CD4-positive, alpha-beta memory T cell (primary cell): ENCODE measurements at regions not wholly inside any gene's neighbourhood (a gene's known extent, or its start where the extent isn't known, plus 50 kb on each side); places are given as distances from the start of the nearest gene placed in this dataset.
"Not testable (repeated sequence)": the region's sequence is repeated elsewhere in the genome, so short reads cannot be mapped to it uniquely, and the experiment has no call there.

Experiments
- CTCF ChIA-PET: fragments of 350-600 bp; sonication (Branson Sonifier 250); formaldehyde crosslinking; loops from one replicate; lab custom pipeline; 2021; ENCODE audit warnings: inconsistent platforms; ENCODE audit not compliant: partially characterized antibody; lab: Charles Lee
- POLR2A ChIA-PET: fragments of 350-600 bp; sonication (Branson Sonifier 250); formaldehyde crosslinking; loops from one replicate; lab custom pipeline; 2021; ENCODE audit not compliant: partially characterized antibody; lab: Charles Lee
- DNase-seq, 5 donors: peaks; one replicate each; pipeline versions ENCODE4 v3.0.0 to v3.0.0-alpha.2; 2020 to 2022; ENCODE audit warnings: mixed read lengths in 1 of 5
- H3K27ac ChIP-seq: one replicate; pipeline ENCODE4 v1.7.0; 2013; ENCODE audit warnings: low read depth, low read length
- H3K27me3 ChIP-seq: 2 replicates; pipeline ENCODE4 v1.7.0; 2013; ENCODE audit warnings: mild to moderate bottlenecking, low read length, moderate library complexity; ENCODE audit not compliant: insufficient read depth
- H3K36me3 ChIP-seq: 2 replicates; pipeline ENCODE4 v1.7.0; 2013; ENCODE audit warnings: mild to moderate bottlenecking, low read length, moderate library complexity; ENCODE audit not compliant: insufficient read depth
- H3K4me1 ChIP-seq: 2 replicates; pipeline ENCODE4 v1.7.0; 2013; ENCODE audit warnings: mild to moderate bottlenecking, low read length, moderate library complexity; ENCODE audit not compliant: insufficient read depth
- H3K4me3 ChIP-seq, 2 donors: one replicate each; pipeline ENCODE4 v1.7.0; 2013; ENCODE audit warnings: low read length in 2 of 2, mild to moderate bottlenecking in 1 of 2
- H3K9me3 ChIP-seq, 2 donors: one replicate each; pipeline ENCODE4 v1.7.0; 2013; ENCODE audit warnings: low read length in 2 of 2, control low read depth in 1 of 2; ENCODE audit not compliant: control insufficient read depth in 1 of 2
- H3K27ac Mint-ChIP-seq, 7 donors: one replicate each; pipeline ENCODE4 v1.8.0; 2020 to 2021; ENCODE audit warnings: mixed read lengths in 7 of 7, mild to moderate bottlenecking in 6 of 7, inconsistent platforms in 3 of 7, moderate library complexity in 3 of 7
- H3K27me3 Mint-ChIP-seq, 2 donors: one replicate each; pipeline ENCODE4 v1.8.0; 2020 to 2021; ENCODE audit warnings: mixed read lengths in 2 of 2
- H3K36me3 Mint-ChIP-seq, 2 donors: one replicate each; pipeline ENCODE4 v1.8.0; 2020 to 2021; ENCODE audit warnings: mixed read lengths in 2 of 2, inconsistent platforms in 1 of 2, mild to moderate bottlenecking in 1 of 2
- H3K4me1 Mint-ChIP-seq, 4 donors: one replicate each; pipeline ENCODE4 v1.8.0; 2020 to 2021; ENCODE audit warnings: mixed read lengths in 4 of 4, mild to moderate bottlenecking in 1 of 4
- H3K4me3 Mint-ChIP-seq, 8 donors: one replicate each; pipeline ENCODE4 v1.8.0; 2020 to 2021; ENCODE audit warnings: mixed read lengths in 8 of 8, mild to moderate bottlenecking in 7 of 8, moderate library complexity in 6 of 8, inconsistent platforms in 3 of 8
- H3K9me3 Mint-ChIP-seq, 8 donors: one replicate each; pipeline ENCODE4 v1.8.0; 2020 to 2021; ENCODE audit warnings: mixed read lengths in 8 of 8, mild to moderate bottlenecking in 5 of 8, inconsistent platforms in 3 of 8, moderate library complexity in 1 of 8
- intact Hi-C: fragments of 100-400 bp; cut with micrococcal nuclease; formaldehyde crosslinking; loops from one replicate; pipeline ENCODE4 v1.15.1; 2023

DNA sequence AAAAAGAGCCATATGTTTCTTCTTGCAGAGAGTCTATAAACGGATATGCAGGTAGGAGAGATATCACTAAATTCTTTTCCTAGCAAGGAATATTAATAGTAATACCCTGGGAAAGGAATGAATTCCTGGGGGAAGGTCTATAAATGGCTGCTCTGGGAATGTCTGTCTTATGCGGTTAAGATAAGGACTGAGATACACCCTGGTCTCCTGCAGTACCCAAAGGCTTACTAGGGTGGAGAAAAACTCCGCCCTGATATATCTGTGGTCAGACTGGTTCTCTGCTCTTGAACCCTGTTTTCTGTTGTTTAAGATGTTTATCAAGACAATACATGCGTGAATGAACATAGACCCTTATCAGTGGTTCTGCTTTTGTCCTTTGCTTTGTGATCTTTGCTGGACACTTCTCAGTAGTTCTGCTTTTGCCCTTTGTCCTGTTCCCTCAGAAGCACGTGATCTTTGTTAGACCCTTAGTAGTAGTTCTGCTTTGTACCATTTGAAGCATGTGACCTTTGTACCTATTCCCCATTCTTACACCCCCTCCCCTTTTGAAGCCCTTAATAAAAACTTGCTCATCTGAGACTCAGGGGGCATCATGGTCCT, 173.1 kb upstream of the CCZ1B start:
- H3K4me1 ChIP-seq, POLR2A ChIA-PET, H3K36me3 Mint-ChIP-seq, CTCF ChIA-PET, H3K36me3 ChIP-seq, H3K27ac ChIP-seq, H3K9me3 ChIP-seq, intact Hi-C loops, H3K4me3 ChIP-seq, H3K4me3 Mint-ChIP-seq, H3K4me1 Mint-ChIP-seq, H3K27me3 ChIP-seq, DNase-seq: not testable (repeated sequence)
- H3K27me3 Mint-ChIP-seq = peaks cover 18% of the 10 kb centered on the region in 2 donors
- peak overlapping the region in 1 of 7 donors; percentile 54 for H3K27ac Mint-ChIP-seq
- peaks cover 0 to 30% (median 10%) of the 10 kb centered on the region in 8 donors for H3K9me3 Mint-ChIP-seq

DNA sequence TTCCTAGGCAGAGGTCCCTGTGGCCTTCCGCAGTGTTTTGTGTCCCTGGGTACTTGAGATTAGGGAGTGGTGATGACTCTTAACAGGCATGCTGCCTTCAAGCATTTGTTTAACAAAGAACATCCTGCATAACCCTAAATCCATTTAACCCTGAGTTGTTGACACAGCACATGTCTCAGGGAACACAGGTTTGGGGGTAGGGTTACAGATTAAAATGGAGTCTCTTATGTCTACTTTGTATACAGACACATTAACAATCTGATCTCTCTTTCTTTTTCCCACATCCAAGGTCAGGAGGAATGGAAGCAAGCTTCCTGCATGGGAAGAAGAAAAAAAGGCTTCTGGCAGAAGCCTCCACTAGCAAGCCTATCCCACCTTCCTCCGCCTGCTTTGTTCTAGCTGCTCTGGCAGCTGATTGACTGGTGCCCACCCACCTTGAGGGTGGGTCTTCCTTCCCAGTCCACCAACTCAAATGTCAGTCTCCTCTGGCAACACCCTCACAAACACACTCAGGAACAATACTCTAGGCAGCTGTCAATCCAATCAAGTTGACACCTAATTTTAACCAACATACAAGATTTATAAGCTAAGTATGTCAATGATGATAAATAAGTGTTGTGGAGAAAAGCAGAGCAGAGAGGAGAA, 176.5 kb upstream of the CCZ1B start:
- no peaks in the 10 kb centered on the region for H3K27me3 ChIP-seq
- DNase-seq = no peak
- Mint-ChIP-seq H3K4me3 (no peak overlapping the region), H3K36me3 (peaks cover 0 to 5% of the 10 kb centered on the region in 2 donors), H3K27ac (peak overlapping the region in 1 of 7 donors; percentile 57), H3K27me3 (peaks cover 18% of the 10 kb centered on the region in 2 donors), H3K9me3 (peaks cover 0 to 27% (median 13%) of the 10 kb centered on the region in 8 donors), H3K4me1 (no peaks in the 10 kb centered on the region)
- no peaks in the 10 kb centered on the region for H3K4me1 ChIP-seq
- H3K9me3 ChIP-seq = no peaks in the 10 kb centered on the region
- no peak overlapping the region for H3K4me3 ChIP-seq
- no peak overlapping the region for H3K27ac ChIP-seq
- CTCF ChIA-PET = no interaction called here
- H3K36me3 ChIP-seq = no peaks in the 10 kb centered on the region
- POLR2A ChIA-PET = interaction anchor here (0.9 kb wide), 1 partner anchor 12 kb away, joined by 3 read pairs; no protein-coding TSS in a partner anchor
- intact Hi-C loops = no loop called here

DNA sequence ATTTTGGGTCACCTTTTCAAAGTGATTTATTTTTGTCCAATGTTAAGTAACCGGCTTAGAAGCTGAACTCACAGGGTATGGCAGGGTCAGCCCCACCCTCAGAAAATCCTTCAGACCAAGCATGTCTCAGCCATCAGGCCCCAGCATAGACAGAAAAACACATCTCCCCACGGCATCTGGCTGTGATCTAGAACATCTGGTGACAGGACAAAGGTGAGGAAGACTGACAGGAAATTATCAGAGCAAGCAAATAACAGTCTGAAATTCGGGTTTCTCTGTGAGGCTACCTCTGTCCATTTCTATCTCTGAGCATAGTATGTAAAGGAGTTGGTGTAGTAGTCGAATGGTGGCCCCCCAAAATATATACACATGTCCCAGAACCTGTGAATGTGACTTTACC, 177.0 kb upstream of the C1GALT1 start:
- H3K27ac Mint-ChIP-seq = no peak overlapping the region
- POLR2A ChIA-PET = no interaction called here
- H3K27ac ChIP-seq = no peak overlapping the region
- intact Hi-C loops = no loop called here
- no peaks in the 10 kb centered on the region for H3K9me3 ChIP-seq
- H3K36me3 ChIP-seq = no peaks in the 10 kb centered on the region
- H3K4me1 Mint-ChIP-seq = no peaks in the 10 kb centered on the region
- no peak overlapping the region for H3K4me3 ChIP-seq
- peaks cover 13 to 16% of the 10 kb centered on the region in 2 donors for H3K27me3 Mint-ChIP-seq
- no peaks in the 10 kb centered on the region for H3K4me1 ChIP-seq
- H3K4me3 Mint-ChIP-seq = no peak overlapping the region
- CTCF ChIA-PET = no interaction called here
- no peaks in the 10 kb centered on the region for H3K36me3 Mint-ChIP-seq
- H3K9me3 Mint-ChIP-seq = peaks cover 0 to 19% (median 6%) of the 10 kb centered on the region in 8 donors
- H3K27me3 ChIP-seq = no peaks in the 10 kb centered on the region
- DNase-seq = no peak

- POLR2A ChIA-PET, intact Hi-C loops, H3K36me3 ChIP-seq, H3K4me3 ChIP-seq, H3K36me3 Mint-ChIP-seq, H3K27ac Mint-ChIP-seq, H3K27ac ChIP-seq, H3K9me3 ChIP-seq, H3K4me3 Mint-ChIP-seq, DNase-seq, H3K4me1 ChIP-seq, H3K27me3 ChIP-seq, H3K4me1 Mint-ChIP-seq, CTCF ChIA-PET: not testable (repeated sequence)
- H3K27me3 Mint-ChIP-seq = peaks cover 12 to 17% of the 10 kb centered on the region in 2 donors
- H3K9me3 Mint-ChIP-seq = peaks cover 0 to 18% (median 9%) of the 10 kb centered on the region in 8 donors
These were observed 176.4 kb upstream of the C1GALT1 start for GRCh38 chr7:7005949-7006348.

GRCh38 chr7:7011241-7011640, 171.1 kb upstream of the C1GALT1 start:
- H3K27me3 ChIP-seq, H3K4me1 ChIP-seq, H3K27ac ChIP-seq, H3K4me1 Mint-ChIP-seq, CTCF ChIA-PET, POLR2A ChIA-PET, H3K36me3 ChIP-seq, H3K36me3 Mint-ChIP-seq, DNase-seq, intact Hi-C loops, H3K4me3 ChIP-seq, H3K27ac Mint-ChIP-seq, H3K9me3 ChIP-seq, H3K4me3 Mint-ChIP-seq: not testable (repeated sequence)
- Mint-ChIP-seq H3K9me3 (peaks cover 0 to 16% (median 9%) of the 10 kb centered on the region in 8 donors), H3K27me3 (peaks cover 24 to 28% of the 10 kb centered on the region in 2 donors)

DNA sequence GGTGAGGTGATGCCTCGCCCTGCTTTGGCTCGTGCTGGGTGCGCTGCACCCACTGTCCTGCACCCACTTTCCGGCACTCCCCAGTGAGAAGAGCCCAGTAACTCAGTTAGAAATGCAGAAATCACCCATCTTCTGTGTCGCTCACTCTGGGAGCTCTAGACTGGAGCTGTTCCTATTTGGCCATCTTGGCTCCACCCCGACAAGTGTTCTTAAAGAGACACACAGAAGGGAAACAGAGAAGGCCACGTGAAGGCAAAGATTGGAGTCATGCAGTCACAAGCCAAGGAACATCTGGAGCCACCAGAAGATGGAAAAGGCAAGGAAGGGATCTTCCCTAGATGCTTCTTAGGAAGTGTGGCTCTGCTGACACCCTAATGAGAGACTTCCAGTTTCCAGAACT, 170.6 kb upstream of the C1GALT1 start:
- H3K4me1 ChIP-seq, DNase-seq, H3K9me3 ChIP-seq, POLR2A ChIA-PET, H3K4me3 ChIP-seq, H3K36me3 ChIP-seq, CTCF ChIA-PET, intact Hi-C loops, H3K4me3 Mint-ChIP-seq, H3K4me1 Mint-ChIP-seq, H3K27ac Mint-ChIP-seq, H3K27ac ChIP-seq, H3K27me3 ChIP-seq, H3K36me3 Mint-ChIP-seq: not testable (repeated sequence)
- Mint-ChIP-seq H3K27me3 (peaks cover 24 to 28% of the 10 kb centered on the region in 2 donors), H3K9me3 (peaks cover 0 to 16% (median 9%) of the 10 kb centered on the region in 8 donors)

DNA sequence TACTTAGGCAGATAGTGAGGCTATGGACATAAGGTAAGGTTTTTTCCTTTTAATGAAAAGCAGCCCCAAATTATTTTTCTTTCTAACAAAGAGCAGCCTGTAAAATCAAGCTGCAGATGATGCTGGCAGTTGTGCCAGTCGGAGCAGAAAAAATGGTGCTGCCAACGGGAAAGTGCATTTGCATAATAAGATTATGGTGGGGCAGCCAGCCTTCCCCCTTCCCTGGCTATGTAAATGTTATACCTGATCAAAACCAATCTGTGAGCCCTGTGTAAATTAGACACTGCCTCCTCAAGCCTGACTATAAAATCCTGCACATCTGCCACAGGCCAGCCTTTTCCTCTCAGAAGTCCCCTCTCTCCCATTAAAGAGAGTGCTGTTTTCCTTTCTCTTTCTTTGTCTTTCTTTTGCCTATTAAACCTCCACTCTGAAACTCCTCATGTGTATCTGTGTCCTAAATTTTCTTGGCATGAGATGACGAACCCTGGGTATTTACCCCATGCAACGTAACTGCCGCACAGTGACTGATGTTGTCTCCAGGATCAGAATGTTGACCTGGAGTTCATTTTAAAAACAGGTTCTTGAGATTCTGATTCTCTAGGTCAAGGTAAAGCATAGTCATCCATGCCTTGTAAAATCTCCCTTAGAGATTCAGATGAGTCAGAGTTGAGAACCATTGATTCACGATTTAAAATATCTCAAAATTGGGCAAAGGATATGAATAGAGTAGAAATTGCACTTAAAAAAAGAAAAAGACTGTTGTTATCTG, 167.3 kb upstream of the C1GALT1 start:
- H3K4me1 ChIP-seq = no peaks in the 10 kb centered on the region
- no peak overlapping the region for H3K27ac ChIP-seq
- H3K9me3 ChIP-seq = no peaks in the 10 kb centered on the region
- no peak overlapping the region for H3K4me3 Mint-ChIP-seq
- H3K27ac Mint-ChIP-seq = no peak overlapping the region
- H3K36me3 ChIP-seq = no peaks in the 10 kb centered on the region
- peaks cover 0 to 8% (median 5%) of the 10 kb centered on the region in 8 donors for H3K9me3 Mint-ChIP-seq
- ChIA-PET POLR2A (no interaction called here), CTCF (no interaction called here)
- peaks cover 25 to 28% of the 10 kb centered on the region in 2 donors for H3K27me3 Mint-ChIP-seq
- H3K36me3 Mint-ChIP-seq = no peaks in the 10 kb centered on the region
- H3K4me1 Mint-ChIP-seq = no peaks in the 10 kb centered on the region
- H3K27me3 ChIP-seq = no peaks in the 10 kb centered on the region
- intact Hi-C loops = no loop called here
- H3K4me3 ChIP-seq = no peak overlapping the region
- DNase-seq = no peak
